Gastroesophageal sphincter (tissue), 4 donors: ENCODE measurements at regions not wholly inside any gene's neighbourhood (a gene's known extent, or its start where the extent isn't known, plus 50 kb on each side); places are given as distances from the start of the nearest gene placed in this dataset.

Experiments
- ATAC-seq: fragments of 150-250 bp; one replicate; pipeline ENCODE4 v1.9.1; 2016; ENCODE audit warnings: mild to moderate bottlenecking, moderate library complexity
- H3K27ac ChIP-seq, 4 donors: fragments of 200-600 bp; sonication (generic) in 3 of 4; 1 replicate in 3 of 4; 2 replicates in 1 of 4; pipeline ENCODE4 v1.5.1; 2016 to 2019
- H3K27me3 ChIP-seq: fragments of 200-600 bp; sonication (generic); one replicate; pipeline ENCODE4 v1.5.1; 2019
- H3K36me3 ChIP-seq, 2 donors: fragments of 200-600 bp; sonication (generic); one replicate each; pipeline ENCODE4 v1.5.1; 2019; ENCODE audit warnings: control low read depth in 1 of 2
- H3K4me1 ChIP-seq, 3 donors: fragments of 200-600 bp; sonication (generic); 1 replicate in 2 of 3; 2 replicates in 1 of 3; pipeline ENCODE4 v1.5.1; 2016 to 2019; ENCODE audit warnings: control low read depth in 2 of 3
- H3K4me3 ChIP-seq, 2 donors: fragments of 200-600 bp; sonication (generic); one replicate each; pipeline ENCODE4 v1.5.1; 2019; ENCODE audit warnings: mild to moderate bottlenecking in 1 of 2, moderate library complexity in 1 of 2
- H3K9me3 ChIP-seq, 3 donors: fragments of 200-600 bp; sonication (generic); one replicate each; pipeline ENCODE4 v1.5.1; 2017 to 2019; ENCODE audit warnings: control low read depth in 2 of 3
- EP300 ChIP-seq: sonication (generic); formaldehyde crosslinking; IDR thresholded peaks from one replicate; pipeline ENCODE4 v1.6.1; 2017; ENCODE audit warnings: antibody characterized with exemption, mild to moderate bottlenecking
- POLR2A ChIP-seq, 2 donors: fragments of 450-650 bp; IDR thresholded peaks; one replicate each; pipeline ENCODE4 v1.6.1; 2017; ENCODE audit warnings: antibody characterized with exemption in 2 of 2, mild to moderate bottlenecking in 2 of 2, moderate library complexity in 1 of 2
- POLR2AphosphoS5 ChIP-seq: sonication (generic); formaldehyde crosslinking; IDR thresholded peaks from one replicate; pipeline ENCODE4 v1.6.1; 2017; ENCODE audit warnings: antibody characterized with exemption
- WGBS, 2 donors: methylation state at CpG; one replicate each; pipeline ENCODE4 v1.1.5; 2018; ENCODE audit warnings: low coverage in 1 of 2; 5-methylcytosine and 5-hydroxymethylcytosine counted together
- TF ChIP-seq, protein P1 (sequence below), 4 experiments: fragments of 200-600 bp in 2 of 4; fragments of 450-650 bp in 2 of 4; sonication (generic) in 1 of 4; IDR thresholded peaks; one replicate each; pipeline ENCODE4 v1.5.1; 2017 to 2019; ENCODE audit warnings: antibody characterized with exemption in 4 of 4, mild to moderate bottlenecking in 2 of 4, moderate library complexity in 2 of 4

- TF ChIP-seq, protein P1, sequence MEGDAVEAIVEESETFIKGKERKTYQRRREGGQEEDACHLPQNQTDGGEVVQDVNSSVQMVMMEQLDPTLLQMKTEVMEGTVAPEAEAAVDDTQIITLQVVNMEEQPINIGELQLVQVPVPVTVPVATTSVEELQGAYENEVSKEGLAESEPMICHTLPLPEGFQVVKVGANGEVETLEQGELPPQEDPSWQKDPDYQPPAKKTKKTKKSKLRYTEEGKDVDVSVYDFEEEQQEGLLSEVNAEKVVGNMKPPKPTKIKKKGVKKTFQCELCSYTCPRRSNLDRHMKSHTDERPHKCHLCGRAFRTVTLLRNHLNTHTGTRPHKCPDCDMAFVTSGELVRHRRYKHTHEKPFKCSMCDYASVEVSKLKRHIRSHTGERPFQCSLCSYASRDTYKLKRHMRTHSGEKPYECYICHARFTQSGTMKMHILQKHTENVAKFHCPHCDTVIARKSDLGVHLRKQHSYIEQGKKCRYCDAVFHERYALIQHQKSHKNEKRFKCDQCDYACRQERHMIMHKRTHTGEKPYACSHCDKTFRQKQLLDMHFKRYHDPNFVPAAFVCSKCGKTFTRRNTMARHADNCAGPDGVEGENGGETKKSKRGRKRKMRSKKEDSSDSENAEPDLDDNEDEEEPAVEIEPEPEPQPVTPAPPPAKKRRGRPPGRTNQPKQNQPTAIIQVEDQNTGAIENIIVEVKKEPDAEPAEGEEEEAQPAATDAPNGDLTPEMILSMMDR (IDR thresholded peaks at IDR 0.05), result no peak
- no peak for TF ChIP-seq POLR2A (IDR thresholded peaks at IDR 0.05)
- no peak for TF ChIP-seq POLR2AphosphoS5
- no peak for TF ChIP-seq EP300
- Histone ChIP-seq H3K27ac (no peak overlapping the region), H3K9me3 (no peaks in the 10 kb centered on the region), H3K27me3 (peaks cover 5% of the 10 kb centered on the region), H3K4me3 (no peak overlapping the region), H3K36me3 (no peaks in the 10 kb centered on the region), H3K4me1 (no peaks in the 10 kb centered on the region)
- 57 to 70% methylated on average over 1 to 3 of the region's 3 CpGs for WGBS, 2 donors
- ATAC-seq, result no peak
Observed at GRCh38 chr11:127995921-127996320, 591.4 kb downstream of the ETS1 start.

DNA sequence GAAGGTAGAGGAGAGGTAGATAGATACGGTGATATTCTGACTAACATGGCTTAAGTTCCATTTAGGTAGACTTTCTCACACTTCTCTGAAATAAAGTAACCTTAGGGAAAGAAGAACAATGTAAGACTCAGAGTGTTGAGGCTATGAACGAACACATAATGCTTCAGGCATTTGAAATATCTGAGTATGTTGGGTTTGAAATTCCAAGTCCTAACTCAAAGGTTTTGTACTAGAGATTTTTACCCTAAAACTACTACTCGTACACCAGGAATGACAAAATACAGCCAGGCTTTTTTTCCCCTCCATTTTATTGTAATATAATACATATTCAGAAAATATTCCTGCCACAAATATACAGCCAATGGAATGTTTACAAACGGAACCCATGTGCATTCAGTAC lies 592.6 kb downstream of the ETS1 start:
- peaks cover 5% of the 10 kb centered on the region for H3K27me3 ChIP-seq
- ATAC-seq, result no peak
- H3K4me3 ChIP-seq, result no peak overlapping the region
- H3K4me1 ChIP-seq, result no peaks in the 10 kb centered on the region
- H3K36me3 ChIP-seq, result no peaks in the 10 kb centered on the region
- TF ChIP-seq EP300 (no peak), POLR2A (IDR thresholded peaks at IDR 0.05) (no peak), POLR2AphosphoS5 (no peak)
- TF ChIP-seq, protein P1 (IDR thresholded peaks at IDR 0.05), result no peak
- 63 to 64% methylated on average over 4 of the region's 4 CpGs for WGBS, 2 donors
- no peaks in the 10 kb centered on the region for H3K9me3 ChIP-seq
- H3K27ac ChIP-seq, result no peak overlapping the region

DNA sequence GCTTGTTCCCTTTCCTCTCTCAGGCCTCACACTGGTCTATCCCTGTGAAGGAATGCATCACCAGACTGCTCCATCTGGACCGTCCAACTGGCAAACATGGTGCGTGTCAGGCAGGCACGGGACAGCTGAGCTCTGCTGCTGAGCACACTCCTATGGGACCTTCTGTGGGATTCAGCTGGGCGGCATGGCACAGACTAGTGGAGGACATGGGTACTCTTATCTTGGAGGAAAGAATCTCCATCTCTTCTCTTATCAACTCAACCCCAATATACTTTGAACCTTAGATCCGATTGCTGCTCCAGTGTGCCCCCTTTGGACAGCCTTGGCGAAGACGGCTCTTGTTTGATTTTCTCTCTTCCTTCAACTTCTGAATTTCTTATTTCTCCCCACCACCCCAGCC lies 593.6 kb downstream of the ETS1 start:
- H3K27me3 ChIP-seq, result peaks cover 5% of the 10 kb centered on the region
- no peaks in the 10 kb centered on the region for H3K9me3 ChIP-seq
- H3K36me3 ChIP-seq, result no peaks in the 10 kb centered on the region
- 77 to 84% methylated on average over 5 of the region's 7 CpGs for WGBS, 2 donors
- TF ChIP-seq POLR2A (IDR thresholded peaks at IDR 0.05), result no peak
- TF ChIP-seq, protein P1 (IDR thresholded peaks at IDR 0.05), result no peak
- no peak for TF ChIP-seq EP300
- no peak for TF ChIP-seq POLR2AphosphoS5
- no peak overlapping the region for H3K27ac ChIP-seq
- no peaks in the 10 kb centered on the region for H3K4me1 ChIP-seq
- H3K4me3 ChIP-seq, result no peak overlapping the region
- ATAC-seq, result no peak

- 85 to 87% methylated on average over 4 to 5 of the region's 5 CpGs for WGBS, 2 donors
- H3K9me3 ChIP-seq, result no peaks in the 10 kb centered on the region
- H3K27ac ChIP-seq, result no peak overlapping the region
- no peaks in the 10 kb centered on the region for H3K4me1 ChIP-seq
- no peaks in the 10 kb centered on the region for H3K36me3 ChIP-seq
- ATAC-seq, result no peak
- H3K27me3 ChIP-seq, result peaks cover 5% of the 10 kb centered on the region
- TF ChIP-seq POLR2AphosphoS5 (no peak), EP300 (no peak), POLR2A (IDR thresholded peaks at IDR 0.05) (no peak)
- TF ChIP-seq, protein P1 (IDR thresholded peaks at IDR 0.05), result no peak
- no peak overlapping the region for H3K4me3 ChIP-seq
Observed at GRCh38 chr11:127993281-127993680, 594.1 kb downstream of the ETS1 start.

DNA sequence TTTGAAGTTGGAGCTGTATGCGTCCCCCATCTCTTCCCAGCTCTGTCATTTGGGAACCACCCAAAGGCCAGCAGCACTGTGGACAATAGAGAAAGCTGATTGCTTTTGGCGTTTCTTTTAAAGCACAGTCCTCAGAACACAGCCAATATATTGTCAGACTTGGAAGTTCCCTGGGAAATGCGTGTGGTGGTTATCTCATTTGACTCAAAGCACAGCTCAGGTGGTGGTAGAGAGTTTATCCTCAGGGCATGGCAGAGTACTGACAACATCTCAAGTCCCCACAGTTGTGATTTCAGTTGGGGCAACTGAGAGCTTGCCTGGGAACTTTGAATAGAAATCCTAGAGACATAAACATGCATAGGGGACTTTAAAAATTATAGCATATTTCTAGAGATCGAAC lies 601.3 kb downstream of the ETS1 start:
- no peak for ATAC-seq
- H3K27me3 ChIP-seq, result no peaks in the 10 kb centered on the region
- H3K4me1 ChIP-seq, result no peaks in the 10 kb centered on the region
- no peak for TF ChIP-seq POLR2A (IDR thresholded peaks at IDR 0.05)
- TF ChIP-seq, protein P1 (IDR thresholded peaks at IDR 0.05), result no peak
- TF ChIP-seq POLR2AphosphoS5, result no peak
- TF ChIP-seq EP300, result no peak
- no peaks in the 10 kb centered on the region for H3K9me3 ChIP-seq
- H3K27ac ChIP-seq, result no peak overlapping the region
- H3K36me3 ChIP-seq, result no peaks in the 10 kb centered on the region
- WGBS, 2 donors, result 68 to 96% methylated on average over 2 to 4 of the region's 4 CpGs
- no peak overlapping the region for H3K4me3 ChIP-seq
